Umbilical cord (tissue), 1 donor: ENCODE measurements at regions not wholly inside any gene's neighbourhood (a gene's known extent, or its start where the extent isn't known, plus 50 kb on each side); places are given as distances from the start of the nearest gene placed in this dataset.

Source experiments
- DNase-seq: peaks from one replicate; pipeline ENCODE4 v3.0.0-alpha.2; 2015; ENCODE audit warnings: low spot score

- DNase-seq = peak; percentile 6
These were observed 684.3 kb upstream of the SORCS1 start for GRCh38 chr10:107848726-107849360.

- no peak for DNase-seq
These were observed 683.1 kb upstream of the SORCS1 start for GRCh38 chr10:107847620-107848019.

GRCh38 chr10:107834706-107835105 lies 670.2 kb upstream of the SORCS1 start:
- DNase-seq = no peak

GRCh38 chr10:107831772-107832171 lies 667.3 kb upstream of the SORCS1 start:
- no peak for DNase-seq

- DNase-seq = no peak
These were observed 664.7 kb upstream of the SORCS1 start for GRCh38 chr10:107829161-107829560.

- peak; percentile 64 for DNase-seq
These were observed 661.7 kb upstream of the SORCS1 start for GRCh38 chr10:107826171-107826570.

- peak; percentile 54 for DNase-seq
These were observed 650.5 kb upstream of the SORCS1 start for GRCh38 chr10:107814865-107815487.

GRCh38 chr10:107813451-107814162 lies 649.1 kb upstream of the SORCS1 start:
- DNase-seq = peak; percentile 10

- DNase-seq = no peak
These were observed 645.4 kb upstream of the SORCS1 start for GRCh38 chr10:107809889-107810288.

GRCh38 chr10:107807836-107808235 lies 643.3 kb upstream of the SORCS1 start:
- no peak for DNase-seq

- DNase-seq = no peak
These were observed 641.5 kb upstream of the SORCS1 start for GRCh38 chr10:107806026-107806425.

GRCh38 chr10:107803546-107803945 lies 639.0 kb upstream of the SORCS1 start:
- DNase-seq = no peak

- DNase-seq = no peak
These were observed 635.6 kb upstream of the SORCS1 start for GRCh38 chr10:107800061-107800460.

- no peak for DNase-seq
These were observed 625.8 kb upstream of the SORCS1 start for GRCh38 chr10:107790271-107790670.

GRCh38 chr10:107771066-107771465 lies 606.6 kb upstream of the SORCS1 start:
- DNase-seq = no peak

- no peak for DNase-seq
These were observed 602.7 kb upstream of the SORCS1 start for GRCh38 chr10:107767185-107767584.

- no peak for DNase-seq
These were observed 590.3 kb upstream of the SORCS1 start for GRCh38 chr10:107754814-107755213.

- DNase-seq = no peak
These were observed 584.7 kb upstream of the SORCS1 start for GRCh38 chr10:107749235-107749634.

- DNase-seq = no peak
These were observed 583.3 kb upstream of the SORCS1 start for GRCh38 chr10:107747851-107748250.

- no peak for DNase-seq
These were observed 577.5 kb upstream of the SORCS1 start for GRCh38 chr10:107741971-107742370.

- DNase-seq = no peak
These were observed 576.6 kb upstream of the SORCS1 start for GRCh38 chr10:107740962-107741690.

- no peak for DNase-seq
These were observed 575.4 kb upstream of the SORCS1 start for GRCh38 chr10:107739951-107740350.
